Activated CD8-positive, alpha-beta T cell treated with anti-CD3 and anti-CD28 coated beads for 36 hours (primary cell): ENCODE measurements at regions not wholly inside any gene's neighbourhood (a gene's known extent, or its start where the extent isn't known, plus 50 kb on each side); places are given as distances from the start of the nearest gene placed in this dataset.

Experiments
- ATAC-seq: fragments of 200-7000 bp; cut with Tn5 transposase; one replicate; pipeline ENCODE4 v1.10.0; 2021; ENCODE audit warnings: mild to moderate bottlenecking, moderate library complexity
- CTCF ChIA-PET: fragments of 350-600 bp; sonication (Branson Sonifier 250); formaldehyde crosslinking; loops from one replicate; lab custom pipeline; 2021; ENCODE audit warnings: antibody characterized with exemption; lab: Charles Lee
- POLR2A ChIA-PET: fragments of 350-600 bp; sonication (Branson Sonifier 250); formaldehyde crosslinking; loops from one replicate; lab custom pipeline; 2021; ENCODE audit warnings: antibody characterized with exemption; lab: Charles Lee
- DNase-seq: peaks from one replicate; pipeline ENCODE4 v3.0.0-alpha.2; 2020
- H3K27ac Mint-ChIP-seq: one replicate; pipeline ENCODE4 v1.8.0; 2021; ENCODE audit warnings: mild to moderate bottlenecking, mixed read lengths
- H3K27me3 Mint-ChIP-seq: one replicate; pipeline ENCODE4 v1.8.0; 2021; ENCODE audit warnings: mixed read lengths
- H3K36me3 Mint-ChIP-seq: one replicate; pipeline ENCODE4 v1.8.0; 2021; ENCODE audit warnings: low read depth, mixed read lengths
- H3K4me1 Mint-ChIP-seq: one replicate; pipeline ENCODE4 v1.8.0; 2021; ENCODE audit warnings: low read depth, mixed read lengths
- H3K4me3 Mint-ChIP-seq: one replicate; pipeline ENCODE4 v1.8.0; 2021; ENCODE audit warnings: mild to moderate bottlenecking, moderate library complexity, mixed read lengths
- H3K9me3 Mint-ChIP-seq: one replicate; pipeline ENCODE4 v1.8.0; 2021; ENCODE audit warnings: mixed read lengths
- CTCF ChIP-seq: fragments of 200-600 bp; IDR thresholded peaks from one replicate; pipeline ENCODE4 v1.8.0; 2022; ENCODE audit warnings: antibody characterized with exemption, mild to moderate bottlenecking
- intact Hi-C: fragments of 100-400 bp; cut with micrococcal nuclease; formaldehyde crosslinking; loops from one replicate; pipeline ENCODE4 v1.10.0; 2022

GRCh38 chr3:184449161-184449515 is 69.3 kb downstream of the CHRD start:
- H3K4me1 Mint-ChIP-seq, result no peaks in the 10 kb centered on the region
- CTCF ChIA-PET, result no interaction called here
- H3K9me3 Mint-ChIP-seq, result no peaks in the 10 kb centered on the region
- H3K4me3 Mint-ChIP-seq, result no peak overlapping the region
- no peak for TF ChIP-seq CTCF
- H3K36me3 Mint-ChIP-seq, result no peaks in the 10 kb centered on the region
- POLR2A ChIA-PET, result no interaction called here
- H3K27ac Mint-ChIP-seq, result no peak overlapping the region
- H3K27me3 Mint-ChIP-seq, result no peaks in the 10 kb centered on the region
- intact Hi-C loops, result no loop called here
- ATAC-seq (no peak), DNase-seq (no peak)

GRCh38 chr3:184450547-184450946 is 70.7 kb downstream of the CHRD start:
- ATAC-seq (no peak), DNase-seq (no peak)
- TF ChIP-seq CTCF, result no peak
- no peaks in the 10 kb centered on the region for H3K27me3 Mint-ChIP-seq
- no peaks in the 10 kb centered on the region for H3K9me3 Mint-ChIP-seq
- H3K4me3 Mint-ChIP-seq, result no peak overlapping the region
- no peaks in the 10 kb centered on the region for H3K4me1 Mint-ChIP-seq
- CTCF ChIA-PET, result no interaction called here
- POLR2A ChIA-PET, result no interaction called here
- no peak overlapping the region for H3K27ac Mint-ChIP-seq
- H3K36me3 Mint-ChIP-seq, result no peaks in the 10 kb centered on the region
- intact Hi-C loops, result no loop called here

GRCh38 chr3:184453296-184453695 is 73.4 kb downstream of the CHRD start:
- ChIA-PET POLR2A (interaction anchor here (1.1 kb wide), 1 partner anchor 86 kb away, joined by 3 read pairs; no protein-coding TSS in a partner anchor), CTCF (interaction anchor here (1.0 to 1.6 kb wide), 2 partner anchors 87 to 88 kb away, joined by 3 to 4 read pairs; no protein-coding TSS in a partner anchor)
- Mint-ChIP-seq H3K36me3 (no peaks in the 10 kb centered on the region), H3K4me1 (no peaks in the 10 kb centered on the region), H3K27ac (no peak overlapping the region), H3K27me3 (no peaks in the 10 kb centered on the region), H3K9me3 (no peaks in the 10 kb centered on the region), H3K4me3 (no peak overlapping the region)
- intact Hi-C loops, result no loop called here
- DNase-seq (no peak), ATAC-seq (no peak)
- no peak for TF ChIP-seq CTCF

- no peak for TF ChIP-seq CTCF
- Mint-ChIP-seq H3K27me3 (no peaks in the 10 kb centered on the region), H3K36me3 (no peaks in the 10 kb centered on the region), H3K27ac (no peak overlapping the region), H3K9me3 (no peaks in the 10 kb centered on the region), H3K4me3 (no peak overlapping the region), H3K4me1 (no peaks in the 10 kb centered on the region)
- ATAC-seq, result no peak
- intact Hi-C loops, result no loop called here
- DNase-seq, result no peak
- ChIA-PET POLR2A (no interaction called here), CTCF (no interaction called here)
Measured at GRCh38 chr3:184455991-184456390, 76.1 kb downstream of the CHRD start.

- Mint-ChIP-seq H3K4me1 (no peaks in the 10 kb centered on the region), H3K9me3 (no peaks in the 10 kb centered on the region), H3K27ac (no peak overlapping the region), H3K4me3 (no peak overlapping the region), H3K27me3 (no peaks in the 10 kb centered on the region), H3K36me3 (no peaks in the 10 kb centered on the region)
- ATAC-seq (no peak), DNase-seq (no peak)
- intact Hi-C loops, result no loop called here
- ChIA-PET CTCF (no interaction called here), POLR2A (no interaction called here)
- TF ChIP-seq CTCF, result no peak
Measured at GRCh38 chr3:184456476-184456875, 76.6 kb downstream of the CHRD start.
